ENCODE measurements at regions not wholly inside any gene's neighbourhood (a gene's known extent, or its start where the extent isn't known, plus 50 kb on each side); places are given as distances from the start of the nearest gene placed in this dataset.

- no peaks in the 10 kb centered on the region for H3K9me3 ChIP-seq (ENCODE audit: low read length)
- no peaks in the 10 kb centered on the region for H3K4me1 ChIP-seq (ENCODE audit: insufficient read depth, low read length)
- no TSS peak for BruUV-seq (replicated peaks)
- H4K20me1 ChIP-seq (ENCODE audit: insufficient read depth, low read length) = no peaks in the 10 kb centered on the region
- no peak overlapping the region for H3K27ac ChIP-seq (ENCODE audit: extremely low read length, insufficient read depth, low read length)
- TF ChIP-seq HOXA5 (CRISPR knock-in tag; IDR thresholded peaks at IDR 0.05) = no peak
- no peak for TF ChIP-seq ZNF790 (CRISPR knock-in tag; IDR thresholded peaks at IDR 0.05; ENCODE audit: borderline replicate concordance)
- no peak for TF ChIP-seq NFATC3 (CRISPR knock-in tag; IDR thresholded peaks at IDR 0.05)
- TF ChIP-seq ZNF263 (CRISPR knock-in tag; IDR thresholded peaks at IDR 0.05) = no peak
- no peak for TF ChIP-seq ZBTB34 (CRISPR knock-in tag; IDR thresholded peaks at IDR 0.05)
- no peak for TF ChIP-seq ATRX (CRISPR knock-in tag; IDR thresholded peaks at IDR 0.05; ENCODE audit: borderline replicate concordance)
- no peak for TF ChIP-seq ZC3H13 (CRISPR knock-in tag; IDR thresholded peaks at IDR 0.05)
- no peak for TF ChIP-seq ZBTB44 (CRISPR knock-in tag; IDR thresholded peaks at IDR 0.05)
- no peak for TF ChIP-seq YEATS4 (CRISPR knock-in tag; IDR thresholded peaks at IDR 0.05; ENCODE audit: borderline replicate concordance)
- no peak overlapping the region for H3K4me3 ChIP-seq (replicated peaks in 1 of 3; ENCODE audit: insufficient read depth in 1 of 3, low read depth in 2 of 3, low read length in 3 of 3)
- H2AFZ ChIP-seq (ENCODE audit: low read length) = no peak overlapping the region
- CTCF ChIA-PET (ENCODE audit: low intra/inter-chr PET ratio, low total read pairs) = no interaction called here
- no peak overlapping the region for H3K9ac ChIP-seq (ENCODE audit: insufficient read depth, low read depth, low read length)
- in situ Hi-C loops (cut with HindIII; ENCODE audit: extremely low pct_ligation_motif_present, low pct_unique_long_range_greater_than_20kb) (no loop called here), intact Hi-C loops (cut with micrococcal nuclease; ENCODE audit: unreplicated experiment) (no loop called here)
- no peaks in the 10 kb centered on the region for H3K27me3 ChIP-seq (ENCODE audit: control insufficient read depth in 1 of 2, insufficient read depth in 2 of 2, low read length in 2 of 2)
- POLR2A ChIA-PET = no interaction called here
- H3K36me3 ChIP-seq (replicated peaks in 1 of 2; ENCODE audit: control insufficient read depth in 1 of 2, insufficient read depth in 2 of 2, low read length in 2 of 2) = no peaks in the 10 kb centered on the region
- no peak overlapping the region for H3K4me2 ChIP-seq (ENCODE audit: low read depth, low read length)
- H3K79me2 ChIP-seq (ENCODE audit: insufficient read depth, low read length) = no peaks in the 10 kb centered on the region
- WGBS (ENCODE audit: low lambda C conversion rate) = 4% methylated on average over 1 of the region's 1 CpG
- DNase-seq (ENCODE audit: low spot score) (no peak), ATAC-seq (no peak), FAIRE-seq (no peak)
Measured at GRCh38 chr18:34342960-34343359, 118.2 kb upstream of the NOL4 start.
